Smooth muscle cell (in vitro differentiated cells): ENCODE measurements at regions not wholly inside any gene's neighbourhood (a gene's known extent, or its start where the extent isn't known, plus 50 kb on each side); places are given as distances from the start of the nearest gene placed in this dataset.

Source experiments
- DNase-seq: peaks from one replicate; lab custom pipeline; 2025; ENCODE audit not compliant: unreplicated experiment; lab: John Stamatoyannopoulos, UW
- H2AFZ ChIP-seq: fragments of 200-600 bp; sonication (generic); 2 replicates; pipeline ENCODE4 v1.6.0; 2016; ENCODE audit warnings: antibody characterized with exemption, low read depth, mild to moderate bottlenecking
- H3F3A ChIP-seq: fragments of 200-600 bp; sonication (generic); 2 replicates; pipeline ENCODE4 v1.6.0; 2017; ENCODE audit warnings: antibody characterized with exemption, low read depth
- H3K27ac ChIP-seq: fragments of 200-600 bp; sonication (generic); 2 replicates; pipeline ENCODE4 v1.5.1; 2016; ENCODE audit warnings: low read depth, mild to moderate bottlenecking
- H3K27me3 ChIP-seq: fragments of 200-600 bp; sonication (generic); 2 replicates; pipeline ENCODE4 v1.6.1; 2016; ENCODE audit warnings: low read depth, mild to moderate bottlenecking
- H3K36me3 ChIP-seq: fragments of 200-600 bp; sonication (generic); 2 replicates; pipeline ENCODE4 v1.5.1; 2016; ENCODE audit warnings: low read depth
- H3K4me1 ChIP-seq: fragments of 200-600 bp; sonication (generic); 2 replicates; pipeline ENCODE4 v1.5.1; 2016; ENCODE audit warnings: low read depth
- H3K4me2 ChIP-seq: fragments of 200-600 bp; sonication (generic); 2 replicates; pipeline ENCODE4 v1.6.0; 2016; ENCODE audit warnings: mild to moderate bottlenecking
- H3K4me3 ChIP-seq: fragments of 200-600 bp; sonication (generic); 2 replicates; pipeline ENCODE4 v1.5.1; 2016; ENCODE audit warnings: mild to moderate bottlenecking
- H3K79me2 ChIP-seq: fragments of 200-600 bp; sonication (generic); 2 replicates; pipeline ENCODE4 v1.6.0; 2016; ENCODE audit warnings: low read depth, mild to moderate bottlenecking
- H3K9ac ChIP-seq: fragments of 200-600 bp; sonication (generic); 2 replicates; pipeline ENCODE4 v1.6.0; 2016; ENCODE audit warnings: low read depth
- H3K9me3 ChIP-seq: fragments of 200-600 bp; sonication (generic); replicated peaks from 2 replicates; pipeline ENCODE4 v1.5.1; 2016; ENCODE audit warnings: low read depth
- H4K20me1 ChIP-seq: fragments of 200-600 bp; sonication (generic); 2 replicates; pipeline ENCODE4 v1.6.0; 2016; ENCODE audit warnings: low read depth
- CTCF ChIP-seq: fragments of 200-600 bp; sonication (generic); IDR thresholded peaks from 2 replicates; pipeline ENCODE4 v1.5.1; 2017; ENCODE audit warnings: borderline replicate concordance, mild to moderate bottlenecking, antibody characterized with exemption; ENCODE audit not compliant: insufficient read depth, poor library complexity, severe bottlenecking
- WGBS: methylation state at CpG from one replicate; pipeline ENCODE4 v1.1.7; 2016; ENCODE audit warnings: low lambda C conversion rate; 5-methylcytosine and 5-hydroxymethylcytosine counted together

GRCh38 chr16:59123479-59123878 lies 389.4 kb upstream of the GOT2 start:
- Histone ChIP-seq H3K9ac (no peak overlapping the region), H3K9me3 (no peaks in the 10 kb centered on the region), H3K27me3 (no peaks in the 10 kb centered on the region), H3K79me2 (no peaks in the 10 kb centered on the region), H3K4me3 (no peak overlapping the region), H3K4me1 (no peaks in the 10 kb centered on the region), H2AFZ (no peak overlapping the region), H4K20me1 (no peaks in the 10 kb centered on the region), H3K4me2 (no peak overlapping the region), H3F3A (no peaks in the 10 kb centered on the region), H3K36me3 (no peaks in the 10 kb centered on the region), H3K27ac (no peak overlapping the region)
- no peak for DNase-seq
- 100% methylated on average over 1 of the region's 1 CpG for WGBS
- TF ChIP-seq CTCF: no peak

GRCh38 chr16:59122262-59122537 lies 388.1 kb upstream of the GOT2 start:
- no peak overlapping the region for H3K9ac ChIP-seq

GRCh38 chr16:59121411-59122261 lies 387.5 kb upstream of the GOT2 start:
- DNase-seq: no peak
- Histone ChIP-seq H3K36me3 (no peaks in the 10 kb centered on the region), H4K20me1 (no peaks in the 10 kb centered on the region), H3K4me2 (no peak overlapping the region), H3K27me3 (no peaks in the 10 kb centered on the region), H3K4me3 (no peak overlapping the region), H2AFZ (no peak overlapping the region), H3K27ac (no peak overlapping the region), H3K79me2 (no peaks in the 10 kb centered on the region), H3K9me3 (no peaks in the 10 kb centered on the region), H3K4me1 (no peaks in the 10 kb centered on the region), H3K9ac (no peak overlapping the region), H3F3A (no peaks in the 10 kb centered on the region)
- TF ChIP-seq CTCF: no peak

More at GRCh38 chr16:59122262-59122537, 388.1 kb upstream of the GOT2 start:
- 89% methylated on average over 2 of the region's 2 CpGs for WGBS
- H3K9me3 ChIP-seq: no peaks in the 10 kb centered on the region
- no peaks in the 10 kb centered on the region for H4K20me1 ChIP-seq
- no peaks in the 10 kb centered on the region for H3K27me3 ChIP-seq
- H3K4me3 ChIP-seq: no peak overlapping the region
- no peak overlapping the region for H2AFZ ChIP-seq
- no peaks in the 10 kb centered on the region for H3F3A ChIP-seq
- TF ChIP-seq CTCF: no peak
- no peak overlapping the region for H3K27ac ChIP-seq
- no peaks in the 10 kb centered on the region for H3K79me2 ChIP-seq
- no peak for DNase-seq
- no peaks in the 10 kb centered on the region for H3K4me1 ChIP-seq
- no peak overlapping the region for H3K4me2 ChIP-seq
- no peaks in the 10 kb centered on the region for H3K36me3 ChIP-seq

GRCh38 chr16:59116744-59117143 lies 382.6 kb upstream of the GOT2 start:
- TF ChIP-seq CTCF: no peak
- no peak overlapping the region for H3K4me3 ChIP-seq
- no peak overlapping the region for H3K9ac ChIP-seq
- no peak overlapping the region for H3K27ac ChIP-seq
- no peaks in the 10 kb centered on the region for H3K9me3 ChIP-seq
- no peak overlapping the region for H2AFZ ChIP-seq
- H3K4me1 ChIP-seq: no peaks in the 10 kb centered on the region
- no peak for DNase-seq
- no peaks in the 10 kb centered on the region for H4K20me1 ChIP-seq
- H3K27me3 ChIP-seq: no peaks in the 10 kb centered on the region
- 68% methylated on average over 2 of the region's 2 CpGs for WGBS
- H3K4me2 ChIP-seq: no peak overlapping the region
- H3K36me3 ChIP-seq: no peaks in the 10 kb centered on the region
- no peaks in the 10 kb centered on the region for H3F3A ChIP-seq
- H3K79me2 ChIP-seq: no peaks in the 10 kb centered on the region
